GM18951 (cell line): ENCODE measurements at regions not wholly inside any gene's neighbourhood (a gene's known extent, or its start where the extent isn't known, plus 50 kb on each side); places are given as distances from the start of the nearest gene placed in this dataset.

Source experiments
- POLR2A ChIP-seq: IDR thresholded peaks from 4 replicates; pipeline ENCODE4 v1.6.1; 2011; ENCODE audit warnings: mild to moderate bottlenecking; ENCODE audit not compliant: insufficient read length, insufficient read depth; ENCODE audit errors: extremely low read depth
- in situ Hi-C: fragments of 300-500 bp; cut with MboI; formaldehyde crosslinking; loops from one replicate; pipeline ENCODE4 v1.12.0; 2022; ENCODE audit warnings: low sequenced_read_pairs, mixed read lengths, inconsistent platforms; ENCODE audit not compliant: unreplicated experiment

DNA sequence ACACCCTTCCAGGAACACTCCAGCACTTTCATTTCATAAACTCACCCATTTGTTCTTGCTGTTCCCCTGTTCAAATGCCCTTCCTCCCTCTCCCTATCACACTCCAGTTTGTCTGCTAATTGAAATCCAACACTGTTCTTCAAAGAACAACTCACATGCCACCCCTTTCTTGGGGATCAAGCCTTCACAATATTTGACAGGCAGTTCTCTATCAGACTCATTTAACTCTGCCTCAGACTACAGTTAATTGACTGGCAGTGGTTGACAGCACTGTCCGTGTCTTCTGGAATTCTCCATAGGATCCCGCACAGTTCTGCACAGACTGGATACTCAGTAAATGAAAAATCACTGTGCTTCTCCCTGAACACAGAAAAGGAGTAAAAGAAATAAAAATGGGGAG lies 87.8 kb downstream of the PMP22 start:
- no peak for TF ChIP-seq POLR2A
- in situ Hi-C loops: no loop called here

DNA sequence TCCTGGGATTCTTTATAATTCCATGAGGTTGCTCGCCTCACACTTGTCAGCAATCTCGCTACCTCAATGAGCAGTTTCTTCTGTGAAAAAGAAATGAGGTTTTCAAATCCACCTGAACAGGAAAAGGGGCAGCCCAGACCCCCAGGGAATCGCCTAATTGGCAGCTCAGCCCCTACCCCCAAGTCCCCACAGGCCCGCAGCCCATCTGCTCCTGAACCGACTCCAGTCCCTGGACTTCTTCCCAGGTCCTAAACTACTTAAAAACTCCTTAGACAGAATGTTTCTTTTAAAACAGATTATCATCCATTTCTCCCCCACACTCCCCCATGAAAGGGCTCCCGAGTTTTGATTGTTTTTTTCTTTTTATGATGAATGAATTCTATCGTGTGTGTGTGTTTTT lies 89.8 kb downstream of the PMP22 start:
- in situ Hi-C loops: no loop called here
- no peak for TF ChIP-seq POLR2A

DNA sequence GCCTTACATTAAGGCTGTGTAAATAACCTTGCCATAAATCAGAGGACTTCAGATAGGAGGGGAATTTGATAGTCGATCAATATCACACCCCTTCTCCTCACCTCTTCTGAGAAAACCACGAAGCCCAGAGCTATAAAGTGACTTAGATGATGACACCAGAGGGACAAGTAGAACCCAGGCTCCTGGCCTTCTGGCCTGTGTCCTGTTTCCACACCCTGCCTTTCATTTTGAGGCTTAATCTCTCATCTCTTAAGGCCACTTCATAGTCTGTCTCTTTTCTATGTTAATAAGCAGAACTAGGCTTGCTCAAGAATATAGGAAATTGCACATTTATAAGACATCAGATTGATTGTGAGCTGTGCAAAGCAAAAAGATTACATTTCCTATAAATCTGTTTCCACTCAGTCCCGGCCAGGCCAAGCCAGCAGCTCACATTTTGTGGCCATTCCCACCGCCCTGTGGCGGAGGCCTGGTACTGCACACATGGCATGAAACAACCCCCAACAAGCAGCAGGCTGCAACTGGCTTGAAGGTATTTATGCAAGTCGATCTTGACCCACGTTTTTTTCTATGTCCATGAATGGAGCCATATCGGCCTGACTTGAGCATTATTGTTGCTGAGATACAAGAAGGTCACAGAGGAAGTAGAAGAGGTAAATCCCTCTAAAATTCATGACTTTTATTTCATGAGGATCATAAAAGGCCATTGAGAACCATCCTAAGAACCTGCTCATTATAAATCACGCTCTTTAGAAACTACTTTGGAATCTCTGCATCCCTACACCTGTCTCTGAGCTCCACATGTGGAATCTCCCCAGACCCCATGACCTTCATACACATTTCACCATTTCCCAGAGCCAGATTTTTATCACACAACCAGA lies 93.7 kb downstream of the PMP22 start:
- in situ Hi-C loops: no loop called here
- TF ChIP-seq POLR2A: no peak

DNA sequence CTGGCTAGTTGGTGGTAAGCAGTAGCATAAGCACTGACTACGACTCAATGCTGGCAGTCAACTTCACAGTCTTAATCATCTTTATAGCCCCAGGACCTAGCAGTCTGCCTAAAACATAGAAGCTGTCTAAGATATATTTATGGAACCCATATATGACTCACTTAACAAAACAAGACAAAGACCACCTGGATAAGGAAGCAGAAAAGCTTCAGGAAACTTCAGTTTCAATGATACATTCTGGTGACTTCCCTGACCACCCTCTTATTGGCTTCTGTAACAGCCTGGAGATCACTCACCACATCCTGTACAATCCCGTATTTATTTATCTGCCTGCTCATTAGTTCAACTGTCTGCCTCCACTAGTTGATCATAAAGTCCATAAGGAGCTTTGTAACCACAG lies 95.5 kb downstream of the PMP22 start:
- in situ Hi-C loops: no loop called here
- TF ChIP-seq POLR2A: no peak

DNA sequence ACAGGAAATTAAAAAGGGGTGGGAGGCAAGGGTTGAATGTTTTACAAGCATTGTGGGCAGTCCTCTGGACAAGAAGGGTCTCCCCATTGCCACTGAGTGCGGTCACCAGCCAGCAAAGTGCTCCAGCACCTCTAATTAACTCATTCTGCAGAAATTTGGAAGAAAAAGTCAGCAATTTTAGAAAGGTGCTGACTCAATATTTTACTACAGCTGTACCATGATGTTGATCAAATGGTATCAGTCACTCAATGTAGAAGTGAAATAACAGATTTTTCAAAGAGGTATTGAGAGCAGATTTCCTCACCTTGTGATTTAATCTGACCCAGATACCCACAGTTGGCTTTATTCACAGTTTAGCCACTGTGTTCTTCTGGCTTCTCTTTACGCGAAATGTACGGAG lies 96.7 kb downstream of the PMP22 start:
- in situ Hi-C loops: no loop called here
- no peak for TF ChIP-seq POLR2A

DNA sequence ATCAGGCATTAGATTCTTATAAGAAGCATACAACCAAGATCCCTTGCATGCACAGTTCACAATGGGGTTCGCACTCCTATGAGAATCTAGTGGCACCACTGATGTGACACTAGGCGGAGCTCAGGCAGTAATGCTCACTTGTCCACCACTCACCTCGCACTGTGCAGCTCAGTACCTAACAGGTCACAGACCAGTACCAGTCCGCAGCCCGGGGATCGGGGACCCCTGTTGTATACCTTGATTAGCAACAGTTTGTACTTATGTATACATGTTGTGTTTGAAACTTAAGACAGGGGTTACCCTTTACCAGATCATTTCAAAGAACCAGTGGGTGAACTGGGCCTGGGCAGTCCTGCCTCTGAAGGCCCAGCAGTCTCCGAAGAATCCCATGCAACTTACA lies 103.7 kb downstream of the PMP22 start:
- no peak for TF ChIP-seq POLR2A
- in situ Hi-C loops: no loop called here

DNA sequence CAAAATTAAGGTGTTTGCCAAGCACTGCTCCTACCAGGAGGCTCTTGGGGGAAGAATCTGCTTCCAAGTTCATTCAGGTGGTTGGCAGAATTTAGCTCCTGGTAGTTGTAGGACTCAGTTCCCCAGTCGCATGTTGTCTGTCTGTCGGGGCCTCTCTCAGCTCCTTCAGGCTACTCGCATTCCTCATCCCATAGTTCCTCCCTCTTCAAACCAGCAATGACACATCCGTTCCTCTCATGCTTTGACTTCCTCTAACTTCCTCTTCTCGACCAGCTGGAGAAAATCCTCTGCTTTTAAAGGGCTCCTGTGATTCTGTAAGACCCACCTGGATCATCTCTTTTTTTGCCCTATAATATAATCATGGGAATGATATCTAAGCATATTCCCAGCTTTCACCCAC lies 108.1 kb downstream of the PMP22 start:
- in situ Hi-C loops: no loop called here

DNA sequence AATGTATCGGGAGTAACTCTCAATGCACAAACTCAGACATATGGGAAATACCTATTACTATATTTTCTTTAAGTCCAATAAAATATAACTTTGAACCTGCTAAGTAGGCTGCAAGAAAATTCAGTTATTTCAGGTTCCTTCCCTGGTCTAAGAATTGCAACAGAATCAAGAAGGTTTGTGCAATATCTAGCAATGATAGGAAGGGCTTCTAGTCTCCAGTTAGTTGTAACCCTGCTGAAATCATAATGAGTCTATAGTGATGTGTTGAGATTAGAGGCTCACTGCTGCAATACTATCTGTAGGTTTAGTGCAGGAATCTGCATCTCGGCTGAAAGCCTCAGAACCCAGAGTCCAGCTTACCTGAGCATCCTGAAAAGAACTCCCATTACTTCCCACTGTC lies 110.5 kb downstream of the PMP22 start:
- TF ChIP-seq POLR2A: no peak
- in situ Hi-C loops: no loop called here

More for the DNA sequence above, 108.1 kb downstream of the PMP22 start:
- no peak for TF ChIP-seq POLR2A

DNA sequence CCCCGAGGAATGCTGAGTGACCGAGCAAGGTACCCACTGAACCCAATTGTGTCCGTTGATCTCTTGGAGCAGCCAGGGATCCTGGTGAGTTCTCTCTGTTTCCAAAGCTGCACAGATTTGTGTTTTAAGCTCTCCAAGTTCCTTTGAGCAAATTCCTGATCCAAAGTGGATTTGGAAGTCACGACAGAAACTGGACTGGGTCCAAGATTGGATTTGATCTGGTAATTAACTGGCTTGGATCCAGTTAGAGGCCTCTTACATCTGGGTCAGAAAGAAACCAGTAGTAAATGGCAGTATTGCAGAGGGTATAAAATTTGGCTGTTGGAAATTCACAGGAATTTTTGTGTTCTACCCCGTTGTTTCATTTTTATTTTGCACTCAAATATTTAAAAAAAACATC lies 119.5 kb downstream of the PMP22 start:
- TF ChIP-seq POLR2A: no peak
- in situ Hi-C loops: no loop called here

DNA sequence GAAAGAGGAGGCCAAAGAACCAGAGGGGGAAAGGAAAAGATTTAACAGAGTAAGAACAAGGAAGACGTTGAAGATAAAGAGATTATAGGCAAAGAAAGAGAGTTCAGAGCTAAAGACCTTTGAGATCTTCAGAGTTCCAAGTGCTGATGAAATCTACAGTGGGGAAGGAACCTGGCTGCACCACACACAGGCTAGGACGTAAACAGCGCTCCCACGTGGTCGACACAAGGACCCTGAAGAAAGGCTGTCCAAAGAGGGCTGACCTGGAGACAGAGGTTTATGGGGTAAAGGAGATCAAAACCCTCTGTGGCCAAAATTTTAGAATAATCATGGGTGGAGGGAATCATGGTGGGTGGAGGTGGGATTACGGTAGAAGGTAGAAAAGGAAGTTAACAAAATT lies 121.6 kb downstream of the PMP22 start:
- in situ Hi-C loops: no loop called here

DNA sequence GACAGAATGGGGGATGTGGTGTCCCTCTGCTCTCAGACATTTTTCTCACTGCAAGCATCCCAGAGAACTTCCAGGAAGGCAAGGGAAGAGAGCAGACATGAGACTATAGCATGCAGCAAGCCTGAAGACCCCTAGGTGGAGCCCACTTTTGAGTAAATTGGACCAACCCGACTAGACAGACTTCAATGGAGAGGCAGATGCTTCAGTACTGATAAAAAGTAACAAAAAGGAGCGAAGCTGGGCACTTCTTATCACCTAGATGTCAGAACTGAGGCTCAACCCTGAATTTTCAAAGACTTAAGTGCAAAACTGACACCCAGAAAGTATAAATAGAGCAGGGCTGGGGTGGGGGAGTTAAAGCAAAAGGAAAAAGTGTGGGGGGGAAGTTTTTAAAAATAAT lies 130.8 kb downstream of the PMP22 start:
- TF ChIP-seq POLR2A: no peak
- in situ Hi-C loops: no loop called here

More for the DNA sequence above, 121.6 kb downstream of the PMP22 start:
- no peak for TF ChIP-seq POLR2A

DNA sequence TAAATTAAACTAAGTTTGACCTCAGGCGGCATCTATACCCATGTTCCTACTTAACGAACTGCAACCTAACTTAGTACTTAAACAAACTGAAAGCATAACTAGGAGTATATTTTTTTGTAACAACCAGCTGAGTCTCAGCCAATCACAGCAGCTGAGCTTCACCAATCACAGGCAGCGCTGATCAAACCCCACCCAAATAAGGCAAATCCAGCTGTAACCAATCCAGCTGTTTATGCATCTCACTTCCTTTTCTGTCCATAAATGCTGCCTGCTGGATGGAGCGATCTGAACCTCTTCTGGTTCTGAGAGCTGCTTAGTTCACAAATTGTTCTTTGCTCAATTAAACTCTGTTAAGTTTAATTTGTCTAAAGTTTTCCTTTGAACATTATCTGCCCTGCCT lies 131.3 kb downstream of the PMP22 start:
- in situ Hi-C loops: no loop called here
- no peak for TF ChIP-seq POLR2A

DNA sequence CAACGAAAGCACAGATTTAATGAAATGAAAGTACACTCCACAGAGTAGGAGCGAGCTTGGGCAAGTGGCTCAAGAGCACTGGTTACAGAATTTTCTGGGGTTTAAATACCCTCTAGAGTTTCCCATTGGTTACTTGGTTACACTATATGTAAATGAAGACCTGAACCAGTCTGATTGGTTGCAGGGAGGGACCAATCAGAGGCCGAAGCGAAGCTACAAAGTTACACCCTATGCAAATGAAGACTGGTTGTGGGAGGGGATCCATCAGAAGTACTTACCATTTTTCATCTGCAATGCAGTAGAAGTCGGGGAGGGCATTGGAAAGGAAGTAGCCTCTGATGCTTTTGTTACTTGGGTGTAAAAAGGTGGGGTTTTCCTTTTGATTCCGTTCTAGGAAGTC lies 132.0 kb downstream of the PMP22 start:
- in situ Hi-C loops: no loop called here
- TF ChIP-seq POLR2A: no peak

DNA sequence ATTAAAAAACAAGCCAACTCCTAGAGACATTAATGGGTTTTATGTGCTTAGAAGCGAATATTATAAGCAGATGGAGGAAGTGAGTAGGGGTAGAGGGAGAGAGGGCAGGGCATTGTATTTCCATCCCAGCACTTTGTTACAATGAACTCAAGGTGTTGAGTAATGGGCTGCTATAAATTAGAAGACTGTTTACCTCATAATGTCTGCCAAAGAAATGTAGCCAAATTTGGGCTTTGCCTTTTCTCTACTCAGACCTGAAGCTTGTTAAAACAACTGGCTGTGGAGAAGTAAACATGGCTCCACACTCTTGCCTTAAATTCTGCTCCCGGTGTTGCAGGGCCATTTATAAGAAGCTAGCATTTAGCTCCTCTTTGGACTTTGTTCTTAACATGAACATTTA lies 134.7 kb downstream of the PMP22 start:
- no peak for TF ChIP-seq POLR2A
- in situ Hi-C loops: no loop called here
